GM10266 (cell line): ENCODE measurements at regions not wholly inside any gene's neighbourhood (a gene's known extent, or its start where the extent isn't known, plus 50 kb on each side); places are given as distances from the start of the nearest gene placed in this dataset.

Source experiments
- DNase-seq: peaks from one replicate; pipeline ENCODE4 v3.0.0; 2012; ENCODE audit errors: extremely low spot score
- CTCF ChIP-seq: IDR thresholded peaks from 2 replicates; pipeline ENCODE4 v1.5.1; 2012; ENCODE audit warnings: mild to moderate bottlenecking, low read depth; ENCODE audit not compliant: control insufficient read depth, insufficient read depth; ENCODE audit errors: missing control alignments

GRCh38 chr3:124391774-124392173 is 338.5 kb upstream of the UMPS start:
- DNase-seq, result no peak
- no peak for TF ChIP-seq CTCF

- no peak for TF ChIP-seq CTCF
- DNase-seq, result no peak
Observed at GRCh38 chr3:124393340-124393739, 336.9 kb upstream of the UMPS start.

DNA sequence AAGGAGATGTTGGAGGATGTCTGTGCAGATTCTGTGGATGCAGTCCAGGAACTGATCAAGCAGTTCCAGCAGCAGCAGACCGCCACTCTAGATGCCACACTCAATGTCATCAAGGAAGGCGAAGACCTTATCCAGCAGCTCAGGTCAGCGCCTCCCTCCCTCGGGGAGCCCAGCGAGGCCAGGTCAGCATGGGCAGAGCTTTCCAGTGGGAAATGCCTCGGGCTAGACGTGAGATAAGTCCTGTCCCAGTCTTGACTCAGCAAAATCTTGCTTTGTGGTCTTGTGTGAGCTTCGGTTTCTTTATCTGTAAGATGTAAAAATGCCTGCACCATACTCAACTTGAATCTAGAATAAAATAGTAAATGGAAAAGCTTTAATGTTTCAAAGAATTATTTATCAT is 335.1 kb upstream of the UMPS start:
- DNase-seq, result no peak
- no peak for TF ChIP-seq CTCF

DNA sequence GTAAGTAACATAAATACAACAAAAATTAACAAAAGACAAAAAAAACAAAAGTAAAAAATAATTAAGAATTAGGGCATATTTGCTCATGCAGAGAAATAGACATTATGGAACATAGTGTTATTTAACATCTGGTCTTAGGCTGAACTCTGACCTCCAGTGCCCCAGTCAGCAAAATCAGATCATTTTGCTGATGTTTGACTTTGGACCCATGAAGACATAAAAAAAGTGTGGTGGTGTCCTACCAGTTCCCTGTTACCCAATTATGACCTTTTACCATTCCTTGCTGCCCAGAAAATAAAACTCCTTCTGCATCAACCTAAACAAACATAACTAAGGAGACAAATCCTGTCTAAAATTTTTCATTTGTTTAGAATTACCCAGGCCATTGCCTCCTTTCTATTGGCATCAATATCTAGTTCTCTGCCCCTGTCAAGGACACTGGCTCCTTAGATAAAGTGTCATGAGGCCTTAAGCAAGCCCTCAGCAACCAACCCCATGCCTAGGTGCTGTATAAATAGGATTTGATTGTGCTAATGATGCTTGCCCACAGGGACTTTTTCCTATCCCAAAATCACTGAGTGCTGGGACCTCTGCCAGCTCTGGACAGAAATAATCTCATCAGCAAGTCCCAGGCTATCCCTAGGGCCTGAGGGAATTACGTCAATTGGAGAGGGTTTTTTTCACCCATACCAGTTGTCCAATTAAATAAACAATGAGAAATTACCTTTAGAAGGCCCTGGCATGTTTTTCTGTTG is 334.5 kb upstream of the UMPS start:
- no peak for DNase-seq
- no peak for TF ChIP-seq CTCF

GRCh38 chr3:124396339-124396950 is 333.8 kb upstream of the UMPS start:
- no peak for TF ChIP-seq CTCF
- no peak for DNase-seq

- no peak for DNase-seq
Observed at GRCh38 chr3:124397088-124397487, 333.2 kb upstream of the UMPS start.

More at GRCh38 chr3:124397088-124397487, 333.2 kb upstream of the UMPS start:
- no peak for TF ChIP-seq CTCF
